GM06990 (cell line): ENCODE measurements at regions not wholly inside any gene's neighbourhood (a gene's known extent, or its start where the extent isn't known, plus 50 kb on each side); places are given as distances from the start of the nearest gene placed in this dataset.

Experiments used
- DNase-seq: peaks from one replicate; pipeline ENCODE4 v3.0.0-alpha.2; 2011; ENCODE audit not compliant: insufficient read length; ENCODE audit errors: extremely low read depth
- H3K27me3 ChIP-seq: replicated peaks from 2 replicates; pipeline ENCODE4 v1.6.0; 2011; ENCODE audit warnings: low read length; ENCODE audit not compliant: control insufficient read depth, insufficient read depth
- H3K36me3 ChIP-seq: 2 replicates; pipeline ENCODE4 v1.5.1; 2011; ENCODE audit warnings: low read length; ENCODE audit not compliant: control insufficient read depth, insufficient read depth
- H3K4me3 ChIP-seq: replicated peaks from 2 replicates; pipeline ENCODE4 v1.5.1; 2011; ENCODE audit warnings: low read depth, mild to moderate bottlenecking, control low read depth, low read length
- CTCF ChIP-seq: IDR thresholded peaks from 2 replicates; pipeline ENCODE4 v1.5.1; 2011; ENCODE audit warnings: low read length, control low read depth, mild to moderate bottlenecking, inconsistent platforms; ENCODE audit not compliant: insufficient read depth, poor library complexity, severe bottlenecking

DNA sequence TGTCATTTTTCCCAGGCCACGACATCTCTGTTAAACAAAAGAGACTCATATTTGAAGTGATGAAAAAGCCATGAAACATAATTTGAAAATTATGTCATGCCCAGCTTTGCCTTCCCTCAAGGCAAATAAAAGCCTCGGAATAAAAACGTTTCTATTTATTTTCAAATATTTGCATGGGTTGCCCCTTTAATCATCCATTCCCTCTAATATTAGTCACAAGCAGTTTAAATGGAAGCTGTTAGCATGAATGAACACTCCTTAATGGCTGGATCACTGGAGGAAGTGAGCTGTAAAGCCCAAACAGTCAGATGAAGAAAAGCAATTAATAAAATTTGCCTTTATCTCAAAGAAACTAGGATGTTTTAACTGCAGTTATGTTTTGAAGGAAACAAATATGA, 69.3 kb upstream of the STMND1 start:
- DNase-seq, result no peak
- no peak overlapping the region for H3K4me3 ChIP-seq

GRCh38 chr6:17031961-17032360, 69.9 kb upstream of the STMND1 start:
- no peaks in the 10 kb centered on the region for H3K36me3 ChIP-seq
- no peak overlapping the region for H3K4me3 ChIP-seq
- DNase-seq, result no peak

More for the DNA sequence above, 69.3 kb upstream of the STMND1 start:
- Histone ChIP-seq H3K36me3 (no peaks in the 10 kb centered on the region), H3K27me3 (peaks cover 3% of the 10 kb centered on the region)
- TF ChIP-seq CTCF, result no peak

GRCh38 chr6:17027441-17027840, 74.4 kb upstream of the STMND1 start:
- peaks cover 3% of the 10 kb centered on the region; the same call in 1 of the 2 replicates for H3K27me3 ChIP-seq
- no peak for DNase-seq
- H3K36me3 ChIP-seq, result no peaks in the 10 kb centered on the region
- H3K4me3 ChIP-seq, result no peak overlapping the region
- no peak for TF ChIP-seq CTCF

More at GRCh38 chr6:17031961-17032360, 69.9 kb upstream of the STMND1 start:
- TF ChIP-seq CTCF, result no peak
- peaks cover 3% of the 10 kb centered on the region for H3K27me3 ChIP-seq

DNA sequence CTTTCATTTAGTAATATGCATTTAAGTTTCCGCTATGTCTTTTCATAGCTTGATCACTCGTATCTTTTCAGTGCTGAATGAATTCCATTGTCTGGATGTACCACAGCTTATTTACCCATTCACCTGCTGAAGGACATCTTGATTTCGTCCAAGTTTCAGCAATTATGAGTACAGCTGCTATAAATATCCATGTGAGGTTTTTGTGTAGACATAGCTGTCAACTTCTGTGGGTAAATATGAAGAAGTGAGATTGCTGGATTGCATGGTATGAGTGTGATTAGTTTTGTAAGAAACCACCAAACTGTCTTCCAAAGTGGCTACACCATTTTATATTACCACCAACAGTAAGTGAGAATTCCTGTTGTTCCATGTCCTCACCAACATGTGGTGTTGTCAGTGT, 79.2 kb upstream of the STMND1 start:
- Histone ChIP-seq H3K4me3 (no peak overlapping the region), H3K36me3 (no peaks in the 10 kb centered on the region), H3K27me3 (no peaks in the 10 kb centered on the region)
- no peak for TF ChIP-seq CTCF
- DNase-seq, result peak; percentile 50

DNA sequence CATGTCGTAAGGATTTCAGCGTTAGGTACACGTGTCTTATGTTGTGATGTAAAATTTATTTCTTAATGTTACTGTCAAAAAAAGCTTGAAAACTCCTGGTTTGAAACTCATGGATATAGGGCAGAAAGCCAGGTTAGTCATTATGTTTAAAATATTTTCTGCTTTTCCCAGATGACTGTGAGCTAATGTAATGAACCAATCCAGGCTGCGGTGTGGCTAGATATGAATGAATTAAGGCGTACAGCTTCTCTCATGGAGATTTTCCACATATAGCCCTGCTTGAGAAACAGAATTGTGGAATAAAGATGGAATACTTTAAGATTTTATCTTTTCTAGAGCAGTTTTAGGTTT, 80.3 kb upstream of the STMND1 start:
- no peak for DNase-seq
- H3K36me3 ChIP-seq, result no peaks in the 10 kb centered on the region
- no peaks in the 10 kb centered on the region for H3K27me3 ChIP-seq
- H3K4me3 ChIP-seq, result no peak overlapping the region
- TF ChIP-seq CTCF, result no peak

DNA sequence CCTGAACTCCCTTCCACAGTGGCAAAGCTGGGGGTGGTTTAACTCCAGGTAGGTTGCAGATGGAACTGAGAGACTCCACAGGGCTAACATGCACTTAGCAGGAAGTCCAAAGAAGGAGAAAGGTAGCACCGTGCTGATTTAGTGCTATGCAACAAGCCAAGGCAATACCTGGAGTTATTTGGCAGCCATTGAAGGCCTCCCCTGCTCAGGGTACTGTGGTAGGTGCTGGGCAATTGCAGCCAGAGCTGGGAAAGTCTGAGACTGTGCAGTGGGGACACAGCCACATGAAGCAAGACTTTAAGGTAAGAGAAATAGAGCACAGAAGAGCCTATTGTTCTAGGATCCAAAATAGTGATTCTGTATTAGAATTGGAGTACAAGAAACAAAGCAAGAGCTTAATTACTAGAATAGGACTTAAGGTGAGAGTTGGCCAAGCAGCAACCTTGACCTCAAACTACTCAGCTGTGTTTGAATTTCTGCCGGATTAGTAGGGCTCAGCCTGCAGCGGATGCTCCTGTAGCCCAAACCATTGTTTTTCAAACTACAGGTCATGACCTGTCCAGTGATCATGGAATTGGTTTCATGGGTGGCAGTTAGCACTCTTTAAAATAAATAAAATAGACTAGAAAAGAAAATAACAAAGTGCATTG, 80.8 kb upstream of the STMND1 start:
- Histone ChIP-seq H3K27me3 (no peaks in the 10 kb centered on the region), H3K4me3 (no peak overlapping the region), H3K36me3 (no peaks in the 10 kb centered on the region)
- TF ChIP-seq CTCF, result no peak
- DNase-seq, result no peak
